ENCODE measurements at regions not wholly inside any gene's neighbourhood (a gene's known extent, or its start where the extent isn't known, plus 50 kb on each side); places are given as distances from the start of the nearest gene placed in this dataset.
"Not testable (repeated sequence)": the region's sequence is repeated elsewhere in the genome, so short reads cannot be mapped to it uniquely, and the experiment has no call there.

DNA sequence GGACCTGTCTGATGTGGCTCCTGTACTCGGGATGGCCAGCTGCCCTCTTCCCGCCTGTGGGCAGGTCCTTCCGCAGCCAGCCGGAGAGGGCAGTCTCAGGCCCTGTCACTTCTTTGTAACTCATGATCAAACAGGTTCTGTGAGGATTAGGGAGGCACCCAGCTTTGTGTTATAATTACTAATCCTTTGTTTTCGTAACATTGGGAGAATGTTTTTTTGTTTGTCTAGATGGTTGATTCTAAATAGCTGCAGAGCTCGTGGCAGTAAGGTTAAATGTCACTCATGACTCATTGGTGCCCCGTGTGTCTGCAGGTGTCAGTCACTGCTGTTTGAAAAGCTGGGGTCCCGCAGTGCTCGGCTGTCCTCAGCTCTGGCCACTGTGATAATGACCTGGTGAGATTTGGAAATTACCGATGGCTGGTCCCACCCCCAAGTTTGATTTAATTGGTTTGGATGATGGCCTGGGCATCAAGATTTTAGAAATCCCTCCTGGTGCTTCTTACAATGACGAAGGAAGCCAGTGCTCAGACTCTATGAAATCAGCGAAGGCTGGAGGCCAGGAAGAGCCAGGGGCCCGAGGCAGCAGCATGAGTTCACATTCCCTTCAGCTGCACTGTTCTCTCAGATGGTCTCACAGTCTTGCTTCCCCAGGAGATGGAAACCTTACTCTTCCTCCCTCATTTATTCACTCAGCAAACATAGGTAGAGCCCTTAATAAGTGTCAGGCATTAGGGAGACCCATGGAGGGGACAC lies 172.8 kb downstream of the VAPA start:
- no peak for DNase-seq

- no peak for DNase-seq
These were observed 174.9 kb downstream of the VAPA start for GRCh38 chr18:10088734-10089133.

DNA sequence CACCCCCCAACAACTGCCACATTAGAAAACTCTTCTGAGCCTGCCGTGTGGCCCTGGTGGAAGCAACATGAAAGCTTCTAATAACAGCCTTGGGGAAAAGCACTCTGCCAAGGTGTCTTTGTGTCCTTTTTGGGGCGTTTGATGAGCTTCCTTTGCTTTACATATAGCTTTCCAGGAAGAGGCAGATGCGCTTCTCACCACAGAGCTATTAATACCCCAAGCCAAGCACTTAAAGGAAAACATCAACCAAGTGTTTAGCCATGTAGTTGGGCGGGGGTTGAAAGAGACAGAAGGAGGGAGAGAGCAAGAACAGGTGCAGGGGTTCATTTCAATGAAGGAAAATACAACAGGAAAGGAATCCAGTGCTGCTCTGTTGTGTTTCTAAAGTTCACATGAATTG lies 176.1 kb downstream of the VAPA start:
- DNase-seq, result no peak

DNA sequence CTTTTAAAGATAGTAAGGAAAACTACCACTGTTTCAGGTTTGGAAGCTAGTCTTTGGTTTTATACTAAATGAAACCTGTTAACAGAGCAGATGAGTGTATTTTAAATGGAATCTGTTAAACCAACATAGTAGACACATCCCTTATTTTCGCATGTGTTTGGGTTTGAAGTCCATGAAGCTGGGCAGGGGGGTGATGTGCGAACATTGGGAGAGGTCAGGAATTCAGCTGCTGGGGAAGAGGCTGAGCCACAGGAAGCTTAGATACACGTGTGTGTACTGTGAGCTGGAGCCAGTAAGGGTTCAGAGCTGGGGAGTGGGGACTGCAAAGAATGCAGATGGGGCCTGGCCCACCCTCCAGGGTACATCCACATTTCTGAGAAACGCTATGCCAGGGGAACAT lies 176.9 kb downstream of the VAPA start:
- DNase-seq, result no peak

- no peak for DNase-seq
These were observed 179.6 kb downstream of the VAPA start for GRCh38 chr18:10093445-10093844.

DNA sequence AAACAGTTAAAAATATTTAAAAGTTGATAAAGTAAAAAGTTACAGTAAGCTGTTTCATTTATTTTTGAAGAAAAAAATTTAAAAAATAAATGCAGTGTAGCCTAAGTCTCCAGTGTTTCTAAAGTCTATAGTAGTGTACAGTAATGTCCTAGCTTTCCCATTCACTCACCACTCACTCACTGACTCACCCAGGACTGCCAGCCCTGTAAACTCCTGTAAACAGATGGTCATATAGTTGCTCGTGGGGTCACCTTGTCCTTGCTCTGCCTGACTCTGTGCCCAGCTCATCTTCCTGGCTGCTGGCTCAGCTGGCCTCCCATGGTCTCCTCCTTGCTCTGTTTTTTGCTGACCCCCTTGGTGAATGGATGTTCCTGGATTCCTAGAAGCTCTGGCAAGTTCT lies 180.3 kb downstream of the VAPA start:
- DNase-seq, result no peak

- no peak for DNase-seq
These were observed 180.8 kb downstream of the VAPA start for GRCh38 chr18:10094655-10095054.

- DNase-seq, result no peak
These were observed 181.5 kb downstream of the VAPA start for GRCh38 chr18:10095356-10095755.

- DNase-seq, result no peak
These were observed 185.8 kb downstream of the VAPA start for GRCh38 chr18:10099539-10100140.

DNA sequence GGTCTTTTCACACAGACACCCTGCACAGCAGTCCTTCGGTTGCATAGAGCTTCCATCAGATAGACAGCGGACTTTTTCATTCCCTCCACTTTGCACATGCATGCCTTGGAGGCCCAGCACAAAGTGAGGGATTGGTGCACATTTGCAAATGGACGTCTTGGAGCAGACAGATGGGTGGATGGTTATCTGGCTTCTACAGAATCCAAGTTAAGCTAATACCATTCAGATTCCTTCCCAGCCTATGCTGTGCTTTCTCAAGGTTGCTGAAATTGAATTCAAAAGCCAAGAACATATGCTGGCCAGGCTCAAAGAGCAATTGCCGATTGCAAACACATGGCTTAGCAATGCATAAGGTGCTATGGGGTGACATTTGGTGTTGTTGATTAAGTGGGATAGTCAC lies 186.4 kb downstream of the VAPA start:
- no peak for DNase-seq

DNA sequence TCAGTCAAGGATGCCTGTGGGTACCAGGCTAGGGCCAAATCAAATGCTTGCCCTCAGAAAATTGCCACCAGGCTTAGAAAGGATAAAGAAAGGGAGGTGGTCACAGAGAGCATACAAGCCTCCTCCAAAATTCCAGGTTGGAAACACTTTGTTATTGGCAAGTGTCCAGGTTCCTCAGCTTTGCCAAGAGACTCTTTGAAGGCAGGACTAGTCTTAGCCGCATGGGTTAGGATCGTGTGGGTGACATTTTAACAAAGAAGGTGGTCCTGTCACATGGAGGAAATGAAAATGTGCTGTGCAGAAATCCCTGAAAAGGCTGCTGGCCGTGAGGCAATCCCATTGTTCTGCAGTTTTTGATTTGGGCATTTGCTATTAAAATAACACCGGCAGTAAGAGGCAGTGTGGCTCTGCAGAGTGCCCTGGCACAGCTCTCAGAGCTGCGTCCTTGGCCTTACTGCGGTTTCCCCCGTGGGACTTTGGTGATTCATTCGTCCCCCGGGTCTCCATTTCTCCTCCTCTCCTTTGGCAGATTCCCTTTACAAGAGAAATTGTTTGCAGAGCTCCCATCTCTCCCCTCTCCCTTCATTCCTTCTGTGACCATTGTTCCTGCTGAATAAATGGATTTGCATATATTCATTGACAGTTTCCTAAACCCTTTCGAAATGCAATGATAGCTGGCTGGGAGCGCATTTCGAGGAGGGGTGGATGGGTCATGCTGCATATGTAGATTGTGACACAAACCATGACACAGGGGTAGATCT lies 187.3 kb downstream of the VAPA start:
- no peak for DNase-seq

GRCh38 chr18:10101729-10102128 lies 187.9 kb downstream of the VAPA start:
- DNase-seq, result no peak

GRCh38 chr18:10105118-10105517 lies 191.3 kb downstream of the VAPA start:
- not testable (repeated sequence) for DNase-seq

- DNase-seq, result no peak
These were observed 197.4 kb downstream of the VAPA start for GRCh38 chr18:10111191-10111590.

DNA sequence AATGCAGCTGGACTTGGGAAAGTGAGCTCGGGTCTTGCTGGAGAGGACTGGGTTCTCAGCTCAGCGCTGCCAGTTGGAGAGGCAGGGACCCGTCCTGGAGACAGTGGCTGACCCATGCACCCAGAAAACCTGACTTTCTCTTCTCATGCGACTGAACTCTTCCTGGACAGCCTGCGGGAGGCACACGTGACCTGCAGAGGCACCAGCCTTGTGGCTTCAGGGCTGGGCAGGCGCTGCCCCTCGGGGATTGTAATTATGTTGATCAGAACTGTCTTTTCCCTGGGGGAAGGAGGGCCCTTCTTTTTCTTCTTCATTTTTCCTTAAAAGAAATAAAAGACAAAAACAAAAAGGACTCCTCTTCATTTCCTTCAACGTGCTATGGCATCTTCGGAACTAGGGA lies 198.1 kb downstream of the VAPA start:
- no peak for DNase-seq

GRCh38 chr18:10113121-10114022 lies 199.6 kb downstream of the VAPA start:
- DNase-seq, result no peak

DNA sequence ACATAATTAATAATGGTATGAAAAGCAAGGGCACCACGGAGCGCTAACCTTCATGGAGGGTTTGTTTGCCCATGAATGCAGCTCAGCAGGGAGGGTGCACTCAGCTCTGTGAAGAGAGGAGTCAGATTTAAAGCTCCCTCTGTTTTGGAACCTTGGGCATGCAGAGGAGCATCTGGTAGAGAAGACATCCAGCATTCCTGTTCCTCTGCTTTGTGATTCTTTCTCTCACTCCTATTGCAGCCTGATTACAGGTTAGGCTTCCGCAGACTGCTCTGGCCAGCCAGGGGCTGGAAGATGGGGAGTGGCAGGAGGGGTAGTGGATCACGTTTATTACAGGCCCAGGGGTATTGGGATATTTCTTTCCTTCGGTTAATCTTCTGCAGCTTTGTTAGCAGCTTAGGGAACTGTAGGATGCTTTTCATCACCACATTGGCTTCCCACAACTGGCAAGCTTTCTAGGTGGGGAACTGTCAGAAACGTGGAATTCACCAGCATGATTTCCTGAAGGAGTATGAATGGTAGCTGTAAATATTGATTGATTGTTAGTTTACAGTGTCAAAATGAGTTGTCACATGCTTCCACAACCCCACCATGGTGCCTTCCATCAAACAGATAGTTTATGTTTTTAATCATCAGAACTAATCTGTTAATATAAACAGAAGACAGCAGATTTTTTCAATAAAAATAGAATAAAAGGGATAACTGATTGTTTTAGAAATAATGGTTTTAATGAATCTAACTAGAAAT lies 201.1 kb downstream of the VAPA start:
- no peak for DNase-seq

GRCh38 chr18:10116574-10116973 lies 202.8 kb downstream of the VAPA start:
- DNase-seq, result no peak

GRCh38 chr18:10119528-10119927 lies 205.7 kb downstream of the VAPA start:
- no peak for DNase-seq

DNA sequence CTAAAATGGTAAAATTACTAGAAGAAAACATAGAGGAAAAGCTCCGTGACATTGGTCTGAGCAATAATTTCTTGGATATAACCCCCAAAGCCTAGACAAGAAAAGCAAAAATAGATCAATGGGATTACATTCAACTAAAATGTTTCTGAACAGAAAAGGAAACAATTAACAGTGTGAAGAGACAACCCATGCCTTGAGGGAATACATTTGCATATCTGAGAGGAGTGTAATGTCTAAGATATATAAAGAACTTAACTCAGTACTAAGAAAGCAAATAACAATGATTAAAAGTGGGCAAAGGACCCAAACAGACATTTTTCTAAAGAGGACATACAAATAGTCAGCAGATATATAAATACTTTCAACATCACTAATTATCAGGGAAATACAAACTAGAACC lies 206.2 kb downstream of the VAPA start:
- no peak for DNase-seq

- DNase-seq, result no peak
These were observed 206.8 kb downstream of the VAPA start for GRCh38 chr18:10120622-10121021.

GRCh38 chr18:10121028-10121427 lies 207.2 kb downstream of the VAPA start:
- no peak for DNase-seq

All from right hindlimb (tissue), 1 donor.